HG02610 (cell line): ENCODE measurements at regions not wholly inside any gene's neighbourhood (a gene's known extent, or its start where the extent isn't known, plus 50 kb on each side); places are given as distances from the start of the nearest gene placed in this dataset.

Experiments
- ATAC-seq: cut with Tn5 transposase; IDR thresholded peaks from one replicate; pipeline ENCODE4 v1.9.1; 2021; ENCODE audit warnings: mild to moderate bottlenecking, moderate library complexity; ENCODE audit not compliant: unreplicated experiment

GRCh38 chr20:57881466-57882385 is 171.9 kb upstream of the PMEPA1 start:
- ATAC-seq: no peak

DNA sequence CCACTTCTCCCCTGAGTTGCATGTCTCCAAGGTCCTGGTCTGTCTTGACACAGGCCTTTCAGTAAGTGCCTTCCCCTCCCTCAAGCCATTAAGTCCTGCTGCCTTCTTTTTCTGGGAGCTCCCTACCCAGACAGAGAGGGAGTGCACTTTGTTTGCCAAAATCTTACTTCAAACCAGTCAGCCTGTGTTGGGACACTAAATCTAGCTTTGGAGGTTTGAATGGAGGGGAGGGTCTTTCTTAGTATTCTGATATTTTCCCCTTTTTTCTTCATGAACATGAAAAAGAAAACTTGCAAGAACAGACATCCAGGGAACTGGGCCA is 170.7 kb upstream of the PMEPA1 start:
- no peak for ATAC-seq

GRCh38 chr20:57879779-57880570 is 170.2 kb upstream of the PMEPA1 start:
- no peak for ATAC-seq

DNA sequence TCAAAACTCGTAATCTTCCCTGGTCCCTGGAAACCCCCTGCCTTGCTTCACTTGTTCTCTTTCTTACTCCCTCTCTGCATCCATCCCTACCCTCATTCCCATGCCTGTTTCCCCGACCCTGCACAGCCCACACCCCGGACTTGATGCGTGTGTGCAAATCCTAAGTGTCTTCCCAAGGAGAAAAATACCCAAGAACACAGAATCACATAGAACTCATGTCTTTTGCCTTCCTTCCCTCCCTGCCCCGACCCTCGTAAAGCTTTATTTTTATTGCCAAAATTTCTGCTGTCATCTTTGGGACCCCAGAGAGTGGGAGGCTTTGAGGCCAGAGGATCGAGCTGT is 169.6 kb upstream of the PMEPA1 start:
- no peak for ATAC-seq

- ATAC-seq: no peak
Observed at GRCh38 chr20:57878786-57879424, 169.1 kb upstream of the PMEPA1 start.

DNA sequence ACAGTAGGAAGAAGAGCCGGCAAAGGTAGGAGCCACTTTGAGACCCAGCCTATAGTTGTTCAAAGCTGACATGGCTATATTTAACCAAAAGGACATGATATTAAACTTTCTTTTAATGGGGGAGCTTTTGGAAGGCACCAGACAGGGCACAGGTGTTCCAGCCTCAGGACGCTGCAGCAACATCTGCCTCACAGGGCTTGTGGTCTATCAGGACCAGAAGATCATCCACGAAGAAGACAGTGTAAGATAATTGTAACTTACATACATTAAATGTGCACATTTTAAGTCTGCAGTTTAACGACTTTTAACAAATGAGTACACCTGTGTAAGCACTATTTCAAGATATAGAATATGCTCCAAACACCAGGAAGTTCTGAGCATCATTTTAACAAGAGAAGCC is 168.2 kb upstream of the PMEPA1 start:
- ATAC-seq: no peak

- no peak for ATAC-seq
Observed at GRCh38 chr20:57877131-57877824, 167.5 kb upstream of the PMEPA1 start.

DNA sequence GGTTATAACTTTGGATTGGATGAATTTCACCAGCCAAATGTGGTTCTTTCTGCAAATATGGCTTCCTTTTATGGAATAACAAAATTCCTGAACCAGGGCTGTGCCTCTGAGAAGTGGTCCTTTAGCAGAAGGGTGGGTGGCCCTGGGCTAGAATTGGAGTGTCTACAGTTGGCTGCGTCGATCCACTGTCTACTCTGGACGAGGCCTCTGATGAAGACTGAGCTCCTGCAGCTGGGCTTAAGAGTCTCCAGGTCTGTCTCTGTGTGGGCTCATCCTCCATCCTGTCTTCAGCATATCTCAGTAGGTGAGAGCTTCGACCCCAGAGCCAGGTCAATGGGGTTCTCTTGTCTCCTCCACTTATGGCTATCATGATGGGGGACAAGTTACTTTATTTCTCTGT is 166.3 kb upstream of the PMEPA1 start:
- ATAC-seq: no peak

GRCh38 chr20:57874141-57874540 is 164.3 kb upstream of the PMEPA1 start:
- ATAC-seq: no peak

DNA sequence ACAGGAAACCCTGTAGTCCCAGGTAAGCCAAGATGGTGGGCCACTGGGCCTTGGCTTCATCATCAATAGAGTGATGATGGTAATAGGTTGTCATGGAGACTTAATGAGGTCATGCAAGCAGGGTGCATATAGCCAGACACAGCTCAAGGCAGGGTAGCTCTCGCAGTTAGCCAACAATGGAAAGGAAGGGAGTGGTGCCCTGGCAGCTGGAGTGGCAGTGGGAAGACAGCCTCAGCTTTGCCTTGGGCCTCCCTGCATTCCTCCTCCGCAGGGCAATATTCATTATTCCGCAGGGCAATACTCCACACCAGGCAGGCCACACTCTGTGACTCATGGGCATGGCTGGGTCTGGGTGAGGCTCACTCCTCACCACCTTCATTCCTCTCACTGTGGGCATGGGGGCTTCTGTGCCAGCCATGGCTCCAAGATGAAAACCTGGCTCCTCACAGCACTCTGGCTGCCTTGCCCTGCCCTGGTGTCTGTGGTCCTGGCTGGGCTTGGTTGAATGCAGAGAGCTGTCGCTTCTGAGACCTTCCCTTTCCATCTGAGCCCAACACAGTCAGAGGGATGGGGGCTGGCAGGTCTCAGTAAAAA is 163.1 kb upstream of the PMEPA1 start:
- no peak for ATAC-seq

DNA sequence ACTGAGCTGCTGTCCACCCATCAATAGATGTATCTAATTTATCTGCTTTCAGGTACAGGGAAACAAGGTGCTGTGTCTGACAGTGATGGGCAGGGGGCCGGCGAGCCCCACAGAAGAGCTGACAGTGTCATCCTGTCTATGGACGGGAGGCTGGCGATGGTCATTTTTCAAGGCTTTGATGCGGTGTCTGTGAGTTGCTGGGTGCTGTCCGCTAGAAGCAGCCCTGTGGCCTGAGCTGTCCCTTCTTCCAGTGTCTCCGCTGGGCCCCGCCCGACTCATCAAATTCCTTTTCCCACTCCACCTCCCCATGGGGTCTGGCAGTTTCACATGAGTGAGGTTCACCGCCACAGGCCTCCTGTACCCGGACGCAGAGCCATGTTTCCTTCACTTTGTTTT is 161.4 kb upstream of the PMEPA1 start:
- no peak for ATAC-seq

DNA sequence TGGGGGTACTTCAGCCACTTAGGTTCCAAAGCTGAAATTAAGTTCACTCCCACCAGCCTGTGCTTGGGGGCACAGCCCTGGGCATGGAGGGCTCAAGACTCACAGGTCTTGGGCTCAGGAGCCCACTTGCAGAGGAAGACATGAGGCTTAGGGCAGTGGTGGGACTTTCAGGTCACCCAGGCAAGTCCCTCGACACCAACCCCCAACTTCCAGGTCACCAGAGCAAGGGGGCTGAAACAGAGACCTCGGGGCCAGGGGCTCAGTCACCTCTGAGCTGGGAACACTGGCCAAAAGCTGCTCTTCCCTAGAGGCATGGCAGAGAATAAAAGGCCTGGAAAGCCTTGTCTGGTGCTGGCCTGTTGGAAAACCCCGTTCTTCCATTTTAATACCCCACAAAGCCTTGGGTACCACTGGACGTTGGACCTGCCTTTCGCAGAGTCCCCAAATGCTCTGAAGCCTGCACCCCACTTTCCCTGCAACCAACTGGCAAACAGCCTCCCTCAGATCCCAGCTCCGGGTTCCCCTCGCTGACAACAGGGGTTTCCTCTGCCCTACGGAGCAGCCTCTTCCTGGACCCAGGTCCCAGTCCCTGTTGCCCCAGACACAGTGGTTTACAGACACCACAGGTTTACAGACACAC is 160.9 kb upstream of the PMEPA1 start:
- ATAC-seq: no peak

DNA sequence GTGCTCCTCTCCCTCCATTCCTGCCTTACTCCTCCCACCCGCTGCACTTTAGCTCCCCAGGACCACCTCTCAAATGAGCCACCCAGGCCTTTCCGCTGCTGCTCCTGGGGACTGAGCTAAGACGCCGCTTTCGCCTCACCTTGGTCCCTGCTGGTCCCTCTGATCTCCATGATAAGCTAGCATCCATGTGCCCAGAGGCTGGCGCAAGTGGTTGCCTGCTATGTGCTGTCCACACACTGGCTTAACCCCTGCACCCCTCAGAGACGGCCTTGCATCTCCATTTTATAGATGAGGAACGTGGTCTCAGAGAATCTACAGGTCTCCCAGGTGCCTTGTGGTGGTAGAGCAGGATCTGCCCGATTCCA is 160.1 kb upstream of the PMEPA1 start:
- ATAC-seq: no peak

DNA sequence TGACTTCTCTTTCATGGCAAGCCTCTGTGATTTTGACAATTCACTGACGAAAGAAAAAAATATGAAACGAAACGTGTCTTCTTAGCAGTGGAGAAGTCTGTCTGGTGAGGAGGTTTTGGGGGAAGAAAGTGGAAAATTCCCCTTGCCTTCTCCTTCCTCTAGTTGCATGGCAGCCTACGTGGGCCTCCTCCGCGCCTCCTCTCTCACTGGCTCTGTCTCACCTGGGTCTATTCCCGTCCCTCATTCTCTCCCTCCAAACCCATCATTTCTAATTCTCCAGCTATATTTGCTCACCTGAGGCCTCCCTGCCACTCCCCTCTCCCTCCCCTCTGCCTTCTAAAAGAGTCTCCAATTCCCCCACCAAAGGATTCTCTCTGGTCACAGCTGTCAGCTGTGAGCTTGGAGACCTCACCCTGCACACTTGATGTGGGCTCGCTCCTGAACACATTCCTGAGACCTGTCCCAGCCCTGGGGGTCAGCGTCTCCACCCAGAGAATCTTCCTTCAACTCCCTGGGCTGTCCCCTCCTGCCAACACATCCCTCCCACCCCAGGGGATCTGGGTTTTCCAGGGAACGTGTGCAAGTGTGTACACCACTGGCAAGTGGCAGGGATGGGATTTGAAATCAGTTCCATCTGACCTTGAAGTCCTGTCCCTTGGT is 159.6 kb upstream of the PMEPA1 start:
- ATAC-seq: no peak

DNA sequence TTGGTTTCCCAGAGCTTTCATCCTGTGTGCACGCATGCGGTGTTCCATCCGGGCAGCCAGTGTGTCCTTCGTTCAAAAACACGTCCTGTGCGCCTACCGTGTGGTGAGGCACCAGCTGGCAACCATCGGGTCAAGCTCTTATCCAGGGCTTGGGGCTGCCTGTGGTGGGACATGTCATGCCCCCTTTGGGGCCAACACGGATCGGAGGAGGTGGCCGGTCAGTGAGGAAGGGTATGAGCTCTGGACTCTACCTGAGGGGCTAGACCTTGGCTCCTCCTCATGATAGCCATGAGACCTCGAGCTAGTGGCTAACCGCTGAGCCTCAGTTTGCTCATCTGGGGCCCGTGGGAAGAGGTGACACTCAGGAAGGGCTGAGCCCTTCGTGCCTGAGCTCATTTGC is 158.5 kb upstream of the PMEPA1 start:
- ATAC-seq: no peak

DNA sequence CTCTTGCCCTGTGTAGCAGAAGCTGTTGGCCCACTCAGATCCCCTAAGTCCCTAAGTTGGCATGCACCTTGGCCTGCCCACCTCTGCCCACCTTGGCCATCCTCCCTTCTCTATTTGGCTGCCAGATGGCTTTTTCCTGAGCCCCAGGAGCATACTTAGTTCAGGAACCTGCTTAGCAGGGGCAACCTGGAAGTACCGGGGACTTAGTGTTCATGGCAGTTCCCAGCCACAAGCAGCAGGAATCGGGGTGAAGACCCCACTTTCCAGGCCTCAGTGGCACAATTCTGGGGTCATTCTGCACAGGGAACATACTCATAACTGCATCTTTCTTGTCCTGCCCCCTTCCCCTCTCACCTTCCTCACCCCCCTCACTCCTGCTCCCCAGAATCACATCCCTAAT is 158.0 kb upstream of the PMEPA1 start:
- no peak for ATAC-seq

DNA sequence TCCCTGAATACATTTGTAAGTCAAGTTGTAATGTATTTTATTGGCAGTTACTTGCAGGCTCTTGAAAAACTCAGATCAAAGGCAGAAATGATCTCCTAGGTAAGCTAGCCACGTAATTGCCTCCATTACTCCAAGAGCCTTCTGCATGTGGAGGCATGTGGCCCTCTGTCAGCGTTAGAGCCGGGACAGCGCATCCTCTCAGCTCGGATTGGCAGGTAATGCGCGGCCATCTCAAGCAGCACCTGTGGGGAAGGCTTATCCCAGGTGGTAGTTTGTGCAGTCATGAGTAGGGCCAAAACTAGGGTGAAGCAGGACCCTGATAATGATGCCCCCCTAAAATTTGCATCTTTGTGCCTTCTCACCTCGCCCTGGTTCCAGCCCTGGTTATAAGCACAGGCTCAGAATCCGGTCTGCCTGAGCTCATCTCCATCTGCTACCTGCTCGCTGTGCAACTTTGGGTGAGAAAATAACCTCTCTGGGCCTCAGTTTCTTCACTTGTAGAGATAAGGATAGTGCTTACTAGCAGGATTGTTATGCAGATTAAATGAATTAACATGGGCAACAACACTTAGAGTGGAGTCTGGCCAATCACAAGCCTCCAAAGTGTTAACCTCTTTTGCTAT is 157.5 kb upstream of the PMEPA1 start:
- no peak for ATAC-seq

GRCh38 chr20:57866250-57867106 is 156.7 kb upstream of the PMEPA1 start:
- no peak for ATAC-seq

DNA sequence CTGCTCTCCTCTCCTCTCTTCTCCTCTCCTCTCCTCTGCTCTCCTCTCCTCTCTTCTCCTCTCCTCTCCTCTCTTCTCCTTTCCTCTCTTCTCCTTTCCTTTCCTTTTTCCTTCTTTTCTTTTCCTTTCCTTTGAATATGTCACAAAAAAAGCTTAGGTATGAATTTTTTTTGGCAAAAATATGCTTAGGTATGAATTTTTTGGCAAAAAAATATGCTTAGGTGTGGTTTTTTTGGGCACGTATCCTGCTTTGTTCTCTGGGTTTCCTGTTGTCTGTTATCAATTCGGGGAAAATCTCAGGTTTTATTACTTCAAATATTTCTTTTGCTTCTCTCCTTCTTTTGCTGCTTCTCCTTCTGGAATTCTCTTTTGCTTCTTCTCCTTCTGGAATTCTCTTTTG is 155.5 kb upstream of the PMEPA1 start:
- ATAC-seq: no peak
